Upper lobe of right lung (tissue), 1 donor: ENCODE measurements at regions not wholly inside any gene's neighbourhood (a gene's known extent, or its start where the extent isn't known, plus 50 kb on each side); places are given as distances from the start of the nearest gene placed in this dataset.
"Not testable (repeated sequence)": the region's sequence is repeated elsewhere in the genome, so short reads cannot be mapped to it uniquely, and the experiment has no call there.

Experiments used
- ATAC-seq: fragments of 200-7000 bp; cut with Tn5 transposase; one replicate; pipeline ENCODE4 v1.9.1; 2020; ENCODE audit warnings: mild to moderate bottlenecking, moderate library complexity
- DNase-seq: peaks from one replicate; pipeline ENCODE4 v3.0.0-alpha.2; 2020
- H3K27ac ChIP-seq: fragments of 200-600 bp; one replicate; pipeline ENCODE4 v1.8.0; 2022
- H3K27me3 ChIP-seq: fragments of 200-600 bp; one replicate; pipeline ENCODE4 v1.8.0; 2022; ENCODE audit warnings: mild to moderate bottlenecking
- H3K36me3 ChIP-seq: fragments of 200-600 bp; one replicate; pipeline ENCODE4 v1.8.0; 2022
- H3K4me1 ChIP-seq: fragments of 200-600 bp; one replicate; pipeline ENCODE4 v1.8.0; 2022
- H3K4me3 ChIP-seq: fragments of 200-600 bp; one replicate; pipeline ENCODE4 v1.8.0; 2022; ENCODE audit warnings: mild to moderate bottlenecking
- H3K9me3 ChIP-seq: fragments of 200-600 bp; one replicate; pipeline ENCODE4 v1.8.0; 2022
- intact Hi-C: fragments of 100-400 bp; cut with DNase I; formaldehyde crosslinking; loops from one replicate; pipeline ENCODE4 v1.11.0; 2022
- TF ChIP-seq, protein P1 (sequence below): fragments of 200-600 bp; IDR thresholded peaks from one replicate; pipeline ENCODE4 v1.8.0; 2022; ENCODE audit warnings: antibody characterized with exemption
- donor health status: DM: no; HTN: yes; CAD: no; lungs with severe emphysema.

DNA sequence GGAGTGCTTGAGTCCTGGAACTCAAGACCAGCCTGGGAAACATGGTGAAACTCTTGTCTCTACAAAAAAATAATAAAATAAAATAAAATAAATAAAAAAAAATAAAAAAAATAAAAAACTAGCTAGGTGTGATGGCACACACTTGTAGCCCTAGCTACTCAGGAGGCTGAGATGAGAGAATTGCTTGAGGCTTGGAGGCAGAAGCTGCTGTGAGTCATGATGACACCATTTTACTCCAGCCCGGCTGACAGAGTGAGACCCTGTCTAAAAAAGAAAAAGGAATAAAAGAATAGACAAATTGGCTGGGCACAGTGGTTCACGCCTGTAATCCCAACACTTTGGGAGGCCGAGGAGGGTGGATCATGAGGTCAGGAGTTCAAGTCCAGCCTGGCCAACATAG lies 1168.9 kb downstream of the SLITRK5 start:
- Histone ChIP-seq H3K9me3 (no peaks in the 10 kb centered on the region), H3K27ac (no peak overlapping the region), H3K4me1 (no peaks in the 10 kb centered on the region), H3K36me3 (no peaks in the 10 kb centered on the region), H3K4me3 (no peak overlapping the region), H3K27me3 (no peaks in the 10 kb centered on the region)
- ATAC-seq (no peak), DNase-seq (no peak)
- intact Hi-C loops: no loop called here
- TF ChIP-seq, protein P1, sequence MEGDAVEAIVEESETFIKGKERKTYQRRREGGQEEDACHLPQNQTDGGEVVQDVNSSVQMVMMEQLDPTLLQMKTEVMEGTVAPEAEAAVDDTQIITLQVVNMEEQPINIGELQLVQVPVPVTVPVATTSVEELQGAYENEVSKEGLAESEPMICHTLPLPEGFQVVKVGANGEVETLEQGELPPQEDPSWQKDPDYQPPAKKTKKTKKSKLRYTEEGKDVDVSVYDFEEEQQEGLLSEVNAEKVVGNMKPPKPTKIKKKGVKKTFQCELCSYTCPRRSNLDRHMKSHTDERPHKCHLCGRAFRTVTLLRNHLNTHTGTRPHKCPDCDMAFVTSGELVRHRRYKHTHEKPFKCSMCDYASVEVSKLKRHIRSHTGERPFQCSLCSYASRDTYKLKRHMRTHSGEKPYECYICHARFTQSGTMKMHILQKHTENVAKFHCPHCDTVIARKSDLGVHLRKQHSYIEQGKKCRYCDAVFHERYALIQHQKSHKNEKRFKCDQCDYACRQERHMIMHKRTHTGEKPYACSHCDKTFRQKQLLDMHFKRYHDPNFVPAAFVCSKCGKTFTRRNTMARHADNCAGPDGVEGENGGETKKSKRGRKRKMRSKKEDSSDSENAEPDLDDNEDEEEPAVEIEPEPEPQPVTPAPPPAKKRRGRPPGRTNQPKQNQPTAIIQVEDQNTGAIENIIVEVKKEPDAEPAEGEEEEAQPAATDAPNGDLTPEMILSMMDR: no peak

- intact Hi-C loops, DNase-seq, H3K27me3 ChIP-seq, H3K9me3 ChIP-seq, H3K27ac ChIP-seq, H3K4me1 ChIP-seq, H3K36me3 ChIP-seq, ATAC-seq, H3K4me3 ChIP-seq: not testable (repeated sequence)
Observed at GRCh38 chr13:88852293-88852692, 1181.1 kb downstream of the SLITRK5 start.

- Histone ChIP-seq H3K9me3 (no peaks in the 10 kb centered on the region), H3K27me3 (no peaks in the 10 kb centered on the region), H3K36me3 (no peaks in the 10 kb centered on the region), H3K27ac (no peak overlapping the region), H3K4me1 (no peaks in the 10 kb centered on the region), H3K4me3 (no peak overlapping the region)
- ATAC-seq (no peak), DNase-seq (no peak)
- TF ChIP-seq, protein P1: no peak
- intact Hi-C loops: no loop called here
Observed at GRCh38 chr13:88857256-88857655, 1186.1 kb downstream of the SLITRK5 start.

- TF ChIP-seq, protein P1: no peak
- Histone ChIP-seq H3K36me3 (no peaks in the 10 kb centered on the region), H3K9me3 (no peaks in the 10 kb centered on the region), H3K4me1 (no peaks in the 10 kb centered on the region), H3K27ac (no peak overlapping the region), H3K4me3 (no peak overlapping the region), H3K27me3 (no peaks in the 10 kb centered on the region)
- no peak for ATAC-seq
- intact Hi-C loops: no loop called here
- no peak for DNase-seq
Observed at GRCh38 chr13:88862095-88862620, 1191.0 kb downstream of the SLITRK5 start.

DNA sequence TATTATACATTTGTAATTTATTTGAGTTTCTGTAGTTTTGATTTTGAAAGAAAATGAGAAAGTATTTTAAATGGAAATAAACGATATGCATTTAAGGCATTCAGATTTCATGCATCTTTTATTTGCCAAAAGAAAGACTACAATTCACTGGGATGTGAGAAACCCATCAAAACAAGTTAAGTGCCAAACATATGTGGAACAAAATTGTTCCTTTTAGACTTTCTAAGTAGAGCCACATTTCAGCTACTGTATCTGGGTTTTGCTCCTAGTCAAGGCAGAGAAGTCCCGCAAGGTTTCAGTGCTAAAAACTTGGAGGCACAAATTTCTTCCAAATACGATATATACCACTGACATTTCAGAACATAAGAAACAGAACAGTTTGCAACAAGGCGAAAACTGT lies 1191.9 kb downstream of the SLITRK5 start:
- Histone ChIP-seq H3K4me3 (no peak overlapping the region), H3K4me1 (no peaks in the 10 kb centered on the region), H3K27ac (no peak overlapping the region), H3K27me3 (no peaks in the 10 kb centered on the region), H3K36me3 (no peaks in the 10 kb centered on the region), H3K9me3 (no peaks in the 10 kb centered on the region)
- no peak for DNase-seq
- ATAC-seq: no peak
- TF ChIP-seq, protein P1: no peak
- intact Hi-C loops: no loop called here

DNA sequence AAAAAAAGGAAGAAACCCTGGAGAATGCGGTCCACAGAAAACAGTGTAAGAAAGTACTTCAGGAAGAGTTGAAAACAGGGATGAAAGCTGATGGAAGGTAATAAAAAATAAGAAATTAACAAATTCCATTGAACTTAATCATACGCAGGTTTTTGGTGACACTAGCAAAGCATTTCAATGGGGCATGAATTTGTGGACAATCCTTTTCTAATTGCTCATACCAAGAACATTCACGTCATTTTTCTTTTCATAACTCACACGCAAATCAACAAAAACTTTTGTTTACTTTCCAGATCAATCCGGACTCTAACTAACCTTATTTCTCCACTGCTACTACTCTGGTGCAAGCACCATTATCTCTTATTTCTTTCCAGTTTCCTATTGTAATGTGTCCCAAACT lies 1195.0 kb downstream of the SLITRK5 start:
- no peaks in the 10 kb centered on the region for H3K9me3 ChIP-seq
- intact Hi-C loops: no loop called here
- H3K4me1 ChIP-seq: no peaks in the 10 kb centered on the region
- H3K27ac ChIP-seq: no peak overlapping the region
- H3K4me3 ChIP-seq: no peak overlapping the region
- no peaks in the 10 kb centered on the region for H3K27me3 ChIP-seq
- DNase-seq: no peak
- no peak for ATAC-seq
- TF ChIP-seq, protein P1: no peak
- no peaks in the 10 kb centered on the region for H3K36me3 ChIP-seq
